ENCODE measurements at regions not wholly inside any gene's neighbourhood (a gene's known extent, or its start where the extent isn't known, plus 50 kb on each side); places are given as distances from the start of the nearest gene placed in this dataset.
"Not testable (repeated sequence)": the region's sequence is repeated elsewhere in the genome, so short reads cannot be mapped to it uniquely, and the experiment has no call there.

- dilution Hi-C loops (cut with HindIII; ENCODE audit: low sequenced_read_pairs, unreplicated experiment); H3K14ac ChIP-seq (replicated peaks; ENCODE audit: low read depth, low read length); H3K27me3 ChIP-seq (ENCODE audit: control insufficient read depth, insufficient read depth, low read length); H4K20me1 ChIP-seq (ENCODE audit: insufficient read depth, low read length); H3K79me1 ChIP-seq (ENCODE audit: low read depth in 1 of 2, low read length in 2 of 2); H3K18ac ChIP-seq (ENCODE audit: low read depth, low read length); H2BK20ac ChIP-seq (ENCODE audit: low read depth, low read length); H3K4ac ChIP-seq (ENCODE audit: low read depth, low read length); H2AFZ ChIP-seq (replicated peaks; ENCODE audit: low read length, poor library complexity); H2AK9ac ChIP-seq (replicated peaks; ENCODE audit: low read depth, low read length, poor library complexity); ATAC-seq (ENCODE audit: low read depth); H3K9me3 ChIP-seq (ENCODE audit: control insufficient read depth, insufficient read depth, low read length); H3K4me2 ChIP-seq (ENCODE audit: low read depth, low read length); H4K5ac ChIP-seq (ENCODE audit: low read depth, low read length); intact Hi-C loops (cut with micrococcal nuclease); H3K4me3 ChIP-seq (ENCODE audit: insufficient read depth, low read depth, low read length); CTCF ChIA-PET; POLR2A ChIA-PET (ENCODE audit: unreplicated experiment); H3K27ac ChIP-seq (ENCODE audit: insufficient read depth, low read length); H3K9me1 ChIP-seq (ENCODE audit: insufficient read depth, low read length); H3K23ac ChIP-seq (ENCODE audit: low read depth, low read length); BruUV-seq (replicated peaks); H2AK5ac ChIP-seq (ENCODE audit: low read depth, low read length); H4K91ac ChIP-seq (ENCODE audit: insufficient read depth, low read depth, low read length); H3K4me1 ChIP-seq (ENCODE audit: control insufficient read depth, insufficient read depth, low read length); in situ Hi-C loops (cut with MboI; ENCODE audit: low sequenced_read_pairs); H3K9ac ChIP-seq (ENCODE audit: low read depth, low read length); H3K36me3 ChIP-seq (ENCODE audit: control insufficient read depth, insufficient read depth, low read length); H3K56ac ChIP-seq (ENCODE audit: extremely low read depth, insufficient read depth, low read length); H2BK15ac ChIP-seq (ENCODE audit: low read depth, low read length); DNase-seq; H2BK5ac ChIP-seq (ENCODE audit: low read depth, low read length, poor library complexity, severe bottlenecking); H2BK120ac ChIP-seq (ENCODE audit: low read depth, low read length); H4K8ac ChIP-seq (ENCODE audit: low read depth in 2 of 2, low read length in 2 of 2): not testable (repeated sequence)
- no CpG with 5 or more reads among the region's 28 CpGs for WGBS, 2 experiments (ENCODE audit: extremely low coverage in 2 of 2, insufficient read length in 1 of 2)
These were observed 226.8 kb upstream of the GLRA2 start for GRCh38 chrX:14302561-14302960.
